Trophoblast cell (in vitro differentiated cells and primary cell): ENCODE measurements at regions not wholly inside any gene's neighbourhood (a gene's known extent, or its start where the extent isn't known, plus 50 kb on each side); places are given as distances from the start of the nearest gene placed in this dataset.

ENCODE experiments used
- DNase-seq, 2 donors: peaks; one replicate each; pipeline ENCODE4 v3.0.0-alpha.2; 2016
- H2AFZ ChIP-seq: 2 replicates; pipeline ENCODE4 v1.6.1; 2013; ENCODE audit warnings: low read length, moderate library complexity, mild to moderate bottlenecking; ENCODE audit not compliant: insufficient read depth, poor library complexity
- H2AK5ac ChIP-seq: 2 replicates; pipeline ENCODE4 v1.6.1; 2013; ENCODE audit warnings: mild to moderate bottlenecking, low read length
- H2BK120ac ChIP-seq: 2 replicates; pipeline ENCODE4 v1.6.1; 2013; ENCODE audit warnings: low read length, mild to moderate bottlenecking, moderate library complexity; ENCODE audit not compliant: insufficient read depth, poor library complexity
- H2BK12ac ChIP-seq: 2 replicates; pipeline ENCODE4 v1.6.1; 2013; ENCODE audit warnings: mild to moderate bottlenecking, low read length, moderate library complexity
- H2BK5ac ChIP-seq: 2 replicates; pipeline ENCODE4 v1.6.1; 2013; ENCODE audit warnings: low read length, low read depth, moderate library complexity, mild to moderate bottlenecking; ENCODE audit not compliant: poor library complexity
- H3K14ac ChIP-seq: 2 replicates; pipeline ENCODE4 v1.6.1; 2013; ENCODE audit warnings: mild to moderate bottlenecking, low read length
- H3K18ac ChIP-seq: 2 replicates; pipeline ENCODE4 v1.6.1; 2013; ENCODE audit warnings: mild to moderate bottlenecking, low read length
- H3K23ac ChIP-seq: 2 replicates; pipeline ENCODE4 v1.6.1; 2013; ENCODE audit warnings: low read length
- H3K27ac ChIP-seq: 2 replicates; pipeline ENCODE4 v1.5.1; 2013; ENCODE audit warnings: low read depth, mild to moderate bottlenecking, inconsistent platforms, low read length, moderate library complexity
- H3K27me3 ChIP-seq: 2 replicates; pipeline ENCODE4 v1.6.1; 2013; ENCODE audit warnings: inconsistent platforms, mild to moderate bottlenecking, low read length, moderate library complexity; ENCODE audit not compliant: insufficient read depth
- H3K36me3 ChIP-seq, 2 experiments: 1 replicate in 1 of 2; 2 replicates in 1 of 2; pipeline ENCODE4 v1.6.1; 2013; ENCODE audit warnings: low read length in 2 of 2, mild to moderate bottlenecking in 2 of 2, moderate library complexity in 1 of 2; ENCODE audit not compliant: insufficient read depth in 2 of 2, control insufficient read depth in 1 of 2
- H3K4ac ChIP-seq: 2 replicates; pipeline ENCODE4 v1.6.1; 2013; ENCODE audit warnings: low read depth, mild to moderate bottlenecking, low read length, moderate library complexity
- H3K4me1 ChIP-seq, 2 experiments: 1 replicate in 1 of 2; 2 replicates in 1 of 2; pipeline ENCODE4 v1.6.1; 2013; ENCODE audit warnings: low read length in 2 of 2, mild to moderate bottlenecking in 2 of 2, moderate library complexity in 1 of 2; ENCODE audit not compliant: insufficient read depth in 2 of 2, control insufficient read depth in 1 of 2
- H3K4me2 ChIP-seq: 2 replicates; pipeline ENCODE4 v1.6.1; 2013; ENCODE audit warnings: inconsistent platforms, mild to moderate bottlenecking, low read length, moderate library complexity
- H3K4me3 ChIP-seq: 2 replicates; pipeline ENCODE4 v1.5.1; 2013; ENCODE audit warnings: mild to moderate bottlenecking, low read depth, low read length, inconsistent platforms
- H3K79me1 ChIP-seq: one replicate; pipeline ENCODE4 v1.6.1; 2013; ENCODE audit warnings: low read length
- H3K79me2 ChIP-seq: 2 replicates; pipeline ENCODE4 v1.6.1; 2013; ENCODE audit warnings: low read length, mild to moderate bottlenecking; ENCODE audit not compliant: control insufficient read depth, insufficient read depth, poor library complexity
- H3K9ac ChIP-seq: 2 replicates; pipeline ENCODE4 v1.6.1; 2013; ENCODE audit warnings: mild to moderate bottlenecking, low read length
- H3K9me3 ChIP-seq: 2 replicates; pipeline ENCODE4 v1.6.1; 2013; ENCODE audit warnings: low read depth, mild to moderate bottlenecking, control low read depth, inconsistent platforms, low read length; ENCODE audit not compliant: insufficient read depth
- H4K12ac ChIP-seq: 2 replicates; pipeline ENCODE4 v1.6.1; 2013; ENCODE audit warnings: low read depth, mild to moderate bottlenecking, low read length, moderate library complexity
- H4K8ac ChIP-seq: 2 replicates; pipeline ENCODE4 v1.6.1; 2013; ENCODE audit warnings: low read depth, mild to moderate bottlenecking, low read length, moderate library complexity
- H4K91ac ChIP-seq: one replicate; pipeline ENCODE4 v1.6.1; 2013; ENCODE audit warnings: low read depth, mild to moderate bottlenecking, low read length, moderate library complexity
- WGBS: extraction: QIAGEN DNeasy Blood & Tissue Kit; methylation state at CpG from one replicate; pipeline ENCODE4 v1.1.7; 2013; ENCODE audit warnings: missing lambda C conversion rate; ENCODE audit not compliant: insufficient read length, insufficient coverage; ENCODE audit errors: extremely low coverage; 5-methylcytosine and 5-hydroxymethylcytosine counted together

GRCh38 chr2:104769096-104769495 is 84.8 kb upstream of the POU3F3 start:
- no peak overlapping the region for H3K23ac ChIP-seq
- no peak overlapping the region for H3K4me2 ChIP-seq
- peaks cover 2% of the 10 kb centered on the region for H3K9me3 ChIP-seq
- no peak overlapping the region for H2AFZ ChIP-seq
- no peak overlapping the region for H2BK5ac ChIP-seq
- H3K4me3 ChIP-seq = no peak overlapping the region
- no peak overlapping the region for H2BK12ac ChIP-seq
- H2BK120ac ChIP-seq = no peak overlapping the region
- no peaks in the 10 kb centered on the region for H3K27me3 ChIP-seq
- H3K36me3 ChIP-seq = no peaks in the 10 kb centered on the region
- no peak overlapping the region for H3K14ac ChIP-seq
- no peak overlapping the region for H4K91ac ChIP-seq
- no peak overlapping the region for H4K12ac ChIP-seq
- H3K4me1 ChIP-seq = no peaks in the 10 kb centered on the region
- H3K27ac ChIP-seq = no peak overlapping the region
- no CpG with 5 or more reads among the region's 1 CpG for WGBS
- H3K79me2 ChIP-seq = no peaks in the 10 kb centered on the region
- no peaks in the 10 kb centered on the region for H3K79me1 ChIP-seq
- H4K8ac ChIP-seq = no peak overlapping the region
- H3K18ac ChIP-seq = no peak overlapping the region
- no peak overlapping the region for H3K9ac ChIP-seq
- peak; percentile 10 to 60 for DNase-seq
- H3K4ac ChIP-seq = no peak overlapping the region
- no peak overlapping the region for H2AK5ac ChIP-seq

- Histone ChIP-seq H3K14ac (no peak overlapping the region), H3K4ac (no peak overlapping the region), H2AFZ (no peak overlapping the region), H2AK5ac (no peak overlapping the region), H3K9me3 (peaks cover 3% of the 10 kb centered on the region), H3K27ac (no peak overlapping the region), H3K27me3 (no peaks in the 10 kb centered on the region), H2BK120ac (no peak overlapping the region), H2BK12ac (no peak overlapping the region), H4K12ac (no peak overlapping the region), H3K9ac (no peak overlapping the region), H3K79me2 (no peaks in the 10 kb centered on the region), H3K4me2 (no peak overlapping the region), H2BK5ac (no peak overlapping the region), H3K4me1 (no peaks in the 10 kb centered on the region), H3K23ac (no peak overlapping the region), H4K8ac (no peak overlapping the region), H3K4me3 (no peak overlapping the region), H3K18ac (no peak overlapping the region), H3K79me1 (no peaks in the 10 kb centered on the region), H3K36me3 (no peaks in the 10 kb centered on the region), H4K91ac (no peak overlapping the region)
- no peak for DNase-seq
- WGBS = no CpG with 5 or more reads among the region's 1 CpG
Observed at GRCh38 chr2:104772996-104773395, 80.9 kb upstream of the POU3F3 start.

- Histone ChIP-seq H4K91ac (no peak overlapping the region), H3K27me3 (no peaks in the 10 kb centered on the region), H3K79me1 (no peaks in the 10 kb centered on the region), H3K18ac (no peak overlapping the region), H4K8ac (no peak overlapping the region), H3K23ac (no peak overlapping the region), H2BK12ac (no peak overlapping the region), H3K4me3 (no peak overlapping the region), H3K14ac (no peak overlapping the region), H2BK5ac (no peak overlapping the region), H3K4me1 (no peaks in the 10 kb centered on the region), H2BK120ac (no peak overlapping the region), H3K4ac (no peak overlapping the region), H3K4me2 (no peak overlapping the region), H3K9ac (no peak overlapping the region), H3K79me2 (no peaks in the 10 kb centered on the region), H2AK5ac (no peak overlapping the region), H3K36me3 (no peaks in the 10 kb centered on the region), H3K27ac (no peak overlapping the region), H2AFZ (no peak overlapping the region), H3K9me3 (peaks cover 3% of the 10 kb centered on the region), H4K12ac (no peak overlapping the region)
- DNase-seq = no peak
- no CpG with 5 or more reads among the region's 3 CpGs for WGBS
Observed at GRCh38 chr2:104774631-104775030, 79.3 kb upstream of the POU3F3 start.

GRCh38 chr2:104777721-104778120 is 76.2 kb upstream of the POU3F3 start:
- no peak overlapping the region for H3K23ac ChIP-seq
- no peaks in the 10 kb centered on the region for H3K4me1 ChIP-seq
- no peak overlapping the region for H4K8ac ChIP-seq
- no peaks in the 10 kb centered on the region for H3K36me3 ChIP-seq
- H3K18ac ChIP-seq = no peak overlapping the region
- H2AK5ac ChIP-seq = no peak overlapping the region
- no peaks in the 10 kb centered on the region for H3K79me2 ChIP-seq
- H2BK120ac ChIP-seq = no peak overlapping the region
- H4K91ac ChIP-seq = no peak overlapping the region
- no peaks in the 10 kb centered on the region for H3K79me1 ChIP-seq
- H2AFZ ChIP-seq = no peak overlapping the region
- no CpG with 5 or more reads among the region's 2 CpGs for WGBS
- no peak overlapping the region for H2BK12ac ChIP-seq
- H3K4ac ChIP-seq = no peak overlapping the region
- no peak overlapping the region for H4K12ac ChIP-seq
- H3K9me3 ChIP-seq = peaks cover 2% of the 10 kb centered on the region
- no peak overlapping the region for H2BK5ac ChIP-seq
- H3K4me3 ChIP-seq = no peak overlapping the region
- no peak overlapping the region for H3K27ac ChIP-seq
- H3K27me3 ChIP-seq = no peaks in the 10 kb centered on the region
- H3K4me2 ChIP-seq = no peak overlapping the region
- no peak overlapping the region for H3K14ac ChIP-seq
- no peak for DNase-seq
- no peak overlapping the region for H3K9ac ChIP-seq
